ENCODE measurements at regions not wholly inside any gene's neighbourhood (a gene's known extent, or its start where the extent isn't known, plus 50 kb on each side); places are given as distances from the start of the nearest gene placed in this dataset.

GRCh38 chr12:97118796-97119375 lies 211.8 kb downstream of the NEDD1 start:
- no peak for TF ChIP-seq CTCF (IDR thresholded peaks at IDR 0.05; ENCODE audit: borderline replicate concordance, control extremely low read depth, extremely low read depth, insufficient read depth, missing control alignments)
- in situ Hi-C loops (cut with MboI; ENCODE audit: low sequenced_read_pairs, unreplicated experiment) = no loop called here
- DNase-seq (ENCODE audit: low spot score) = no peak

GRCh38 chr12:97127061-97127460 lies 220.0 kb downstream of the NEDD1 start:
- no peak for DNase-seq (ENCODE audit: low spot score)
- in situ Hi-C loops (cut with MboI; ENCODE audit: low sequenced_read_pairs, unreplicated experiment) = loop anchor here (25.0 kb wide), 1 partner anchor 540 kb away; no protein-coding TSS in a partner anchor
- TF ChIP-seq CTCF (IDR thresholded peaks at IDR 0.05; ENCODE audit: borderline replicate concordance, control extremely low read depth, extremely low read depth, insufficient read depth, missing control alignments) = no peak

- in situ Hi-C loops (cut with MboI; ENCODE audit: low sequenced_read_pairs, unreplicated experiment) = loop anchor here (25.0 kb wide), 1 partner anchor 544 kb away; no protein-coding TSS in a partner anchor
- no peak for TF ChIP-seq CTCF (IDR thresholded peaks at IDR 0.05; ENCODE audit: borderline replicate concordance, control extremely low read depth, extremely low read depth, insufficient read depth, missing control alignments)
- DNase-seq (ENCODE audit: low spot score) = no peak
Measured at GRCh38 chr12:97131220-97131981, 224.3 kb downstream of the NEDD1 start.

GRCh38 chr12:97132270-97132669 lies 225.2 kb downstream of the NEDD1 start:
- in situ Hi-C loops (cut with MboI; ENCODE audit: low sequenced_read_pairs, unreplicated experiment) = loop anchor here (25.0 kb wide), 1 partner anchor 545 kb away; no protein-coding TSS in a partner anchor
- no peak for DNase-seq (ENCODE audit: low spot score)
- no peak for TF ChIP-seq CTCF (IDR thresholded peaks at IDR 0.05; ENCODE audit: borderline replicate concordance, control extremely low read depth, extremely low read depth, insufficient read depth, missing control alignments)

- in situ Hi-C loops (cut with MboI; ENCODE audit: low sequenced_read_pairs, unreplicated experiment) = loop anchor here (25.0 kb wide), 1 partner anchor 547 kb away; no protein-coding TSS in a partner anchor
- TF ChIP-seq CTCF (IDR thresholded peaks at IDR 0.05; ENCODE audit: borderline replicate concordance, control extremely low read depth, extremely low read depth, insufficient read depth, missing control alignments) = no peak
- no peak for DNase-seq (ENCODE audit: low spot score)
Measured at GRCh38 chr12:97134495-97134894, 227.4 kb downstream of the NEDD1 start.

- no peak for DNase-seq (ENCODE audit: low spot score)
- no peak for TF ChIP-seq CTCF (IDR thresholded peaks at IDR 0.05; ENCODE audit: borderline replicate concordance, control extremely low read depth, extremely low read depth, insufficient read depth, missing control alignments)
- in situ Hi-C loops (cut with MboI; ENCODE audit: low sequenced_read_pairs, unreplicated experiment) = loop anchor here (25.0 kb wide), 1 partner anchor 553 kb away; no protein-coding TSS in a partner anchor
Measured at GRCh38 chr12:97140355-97140754, 233.3 kb downstream of the NEDD1 start.

All from GM13976 (cell line).